ENCODE measurements at regions not wholly inside any gene's neighbourhood (a gene's known extent, or its start where the extent isn't known, plus 50 kb on each side); places are given as distances from the start of the nearest gene placed in this dataset.

DNA sequence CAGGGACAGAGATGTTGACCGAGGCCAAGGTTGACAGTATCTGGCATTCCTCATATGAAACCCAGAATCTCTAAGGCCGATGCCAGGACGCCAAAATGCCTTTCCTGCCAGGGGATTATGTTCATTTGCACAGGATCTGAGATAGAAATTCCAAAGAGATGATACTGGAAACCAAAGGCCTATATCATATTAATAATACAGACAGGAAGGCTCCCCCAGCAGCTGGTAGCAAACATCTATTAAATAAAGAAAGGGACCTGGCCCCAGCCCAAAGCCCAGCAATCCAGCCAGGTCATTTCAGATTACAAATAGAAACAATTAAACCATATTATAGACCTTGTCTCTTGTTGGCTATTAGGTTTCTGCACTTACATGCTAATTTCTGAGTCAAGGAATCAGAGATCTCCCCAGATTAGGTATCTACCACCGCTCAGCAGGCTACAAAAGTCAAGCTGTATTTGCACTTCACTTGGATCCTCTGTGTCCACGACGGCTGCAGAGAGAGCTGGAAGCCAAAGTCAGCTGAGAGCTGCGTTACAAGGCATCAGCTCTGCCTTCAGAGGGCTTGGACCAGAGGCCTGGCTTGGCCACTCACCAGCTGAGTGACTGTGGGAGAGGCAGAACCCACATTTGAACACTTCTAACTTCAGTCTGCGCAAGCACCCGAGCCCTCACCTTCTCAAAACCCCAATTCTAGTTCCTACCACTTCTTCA, 269.3 kb upstream of the SIX2 start:
- Histone ChIP-seq H3K4me1 (ENCODE audit: control insufficient read depth in 1 of 2, insufficient read depth in 2 of 2, low read length in 2 of 2) (no peaks in the 10 kb centered on the region), H3K4me3 (replicated peaks in 1 of 3; ENCODE audit: low read depth in 2 of 3, low read length in 3 of 3) (no peak overlapping the region), H3K9ac (ENCODE audit: insufficient read depth, low read length, poor library complexity, severe bottlenecking) (no peak overlapping the region), H3K79me2 (ENCODE audit: insufficient read depth, low read length) (no peaks in the 10 kb centered on the region), H2AFZ (ENCODE audit: insufficient read depth, low read depth, low read length, poor library complexity, severe bottlenecking) (no peak overlapping the region), H3K27ac (ENCODE audit: low read depth in 1 of 2, low read length in 2 of 2) (no peak overlapping the region), H4K20me1 (ENCODE audit: insufficient read depth, low read length) (no peaks in the 10 kb centered on the region), H3K27me3 (ENCODE audit: control insufficient read depth in 2 of 2, insufficient read depth in 2 of 2, low read length in 2 of 2) (no peaks in the 10 kb centered on the region), H3K36me3 (replicated peaks in 1 of 2; ENCODE audit: control insufficient read depth in 1 of 2, insufficient read depth in 2 of 2, low read length in 2 of 2) (no peaks in the 10 kb centered on the region), H3K9me3 (replicated peaks in 1 of 2; ENCODE audit: control insufficient read depth in 1 of 2, insufficient read depth in 1 of 2, low read length in 2 of 2) (no peaks in the 10 kb centered on the region), H3K4me2 (replicated peaks; ENCODE audit: extremely low read depth, low read length, poor library complexity, severe bottlenecking) (no peak overlapping the region)
- WGBS (ENCODE audit: insufficient coverage) = 100% methylated on average over 7 of the region's 9 CpGs
- Mint-ChIP-seq H3K27me3 (ENCODE audit: low read depth in 3 of 3) (peaks cover 2 to 9% (median 6%) of the 10 kb centered on the region in 3 donors), H3K36me3 (no peaks in the 10 kb centered on the region), H3K9me3 (peaks cover 0 to 1% (median 0%) of the 10 kb centered on the region in 7 donors), H3K4me3 (no peak overlapping the region), H3K27ac (no peak overlapping the region), H3K4me1 (no peaks in the 10 kb centered on the region)
- intact Hi-C loops (cut with micrococcal nuclease) = no loop called here
- no peak for DNase-seq
- TF ChIP-seq, protein P1, sequence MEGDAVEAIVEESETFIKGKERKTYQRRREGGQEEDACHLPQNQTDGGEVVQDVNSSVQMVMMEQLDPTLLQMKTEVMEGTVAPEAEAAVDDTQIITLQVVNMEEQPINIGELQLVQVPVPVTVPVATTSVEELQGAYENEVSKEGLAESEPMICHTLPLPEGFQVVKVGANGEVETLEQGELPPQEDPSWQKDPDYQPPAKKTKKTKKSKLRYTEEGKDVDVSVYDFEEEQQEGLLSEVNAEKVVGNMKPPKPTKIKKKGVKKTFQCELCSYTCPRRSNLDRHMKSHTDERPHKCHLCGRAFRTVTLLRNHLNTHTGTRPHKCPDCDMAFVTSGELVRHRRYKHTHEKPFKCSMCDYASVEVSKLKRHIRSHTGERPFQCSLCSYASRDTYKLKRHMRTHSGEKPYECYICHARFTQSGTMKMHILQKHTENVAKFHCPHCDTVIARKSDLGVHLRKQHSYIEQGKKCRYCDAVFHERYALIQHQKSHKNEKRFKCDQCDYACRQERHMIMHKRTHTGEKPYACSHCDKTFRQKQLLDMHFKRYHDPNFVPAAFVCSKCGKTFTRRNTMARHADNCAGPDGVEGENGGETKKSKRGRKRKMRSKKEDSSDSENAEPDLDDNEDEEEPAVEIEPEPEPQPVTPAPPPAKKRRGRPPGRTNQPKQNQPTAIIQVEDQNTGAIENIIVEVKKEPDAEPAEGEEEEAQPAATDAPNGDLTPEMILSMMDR (IDR thresholded peaks at IDR 0.05) = no peak

DNA sequence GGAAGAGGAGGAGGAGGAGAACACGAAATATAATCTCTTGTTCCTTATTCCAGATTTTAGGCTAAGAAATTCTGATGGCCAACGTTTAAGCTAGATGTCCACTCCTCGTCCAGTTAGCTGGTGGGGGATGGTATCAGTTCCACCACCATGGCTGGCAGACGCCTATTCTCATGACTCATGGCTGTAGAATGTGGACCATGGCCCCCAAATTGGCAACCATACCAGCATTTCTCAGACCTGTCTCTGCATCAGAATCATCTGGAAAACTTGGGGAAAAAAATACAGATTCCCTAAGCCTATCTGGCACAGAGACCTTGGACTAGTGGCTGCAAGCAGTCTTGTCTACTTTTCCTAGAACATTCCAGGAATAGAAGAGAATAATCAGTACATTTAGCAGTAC, 267.7 kb upstream of the SIX2 start:
- Mint-ChIP-seq H3K4me3 (no peak overlapping the region), H3K36me3 (no peaks in the 10 kb centered on the region), H3K9me3 (peaks cover 0 to 1% (median 0%) of the 10 kb centered on the region in 7 donors), H3K4me1 (no peaks in the 10 kb centered on the region), H3K27ac (no peak overlapping the region), H3K27me3 (ENCODE audit: low read depth in 3 of 3) (peaks cover 0 to 8% (median 6%) of the 10 kb centered on the region in 3 donors)
- Histone ChIP-seq H3K79me2 (ENCODE audit: insufficient read depth, low read length) (no peaks in the 10 kb centered on the region), H3K27me3 (ENCODE audit: control insufficient read depth in 2 of 2, insufficient read depth in 2 of 2, low read length in 2 of 2) (no peaks in the 10 kb centered on the region), H3K4me2 (replicated peaks; ENCODE audit: extremely low read depth, low read length, poor library complexity, severe bottlenecking) (no peak overlapping the region), H3K4me1 (ENCODE audit: control insufficient read depth in 1 of 2, insufficient read depth in 2 of 2, low read length in 2 of 2) (no peaks in the 10 kb centered on the region), H4K20me1 (ENCODE audit: insufficient read depth, low read length) (no peaks in the 10 kb centered on the region), H3K4me3 (replicated peaks in 1 of 3; ENCODE audit: low read depth in 2 of 3, low read length in 3 of 3) (no peak overlapping the region), H3K27ac (ENCODE audit: low read depth in 1 of 2, low read length in 2 of 2) (no peak overlapping the region), H3K36me3 (replicated peaks in 1 of 2; ENCODE audit: control insufficient read depth in 1 of 2, insufficient read depth in 2 of 2, low read length in 2 of 2) (no peaks in the 10 kb centered on the region), H3K9ac (ENCODE audit: insufficient read depth, low read length, poor library complexity, severe bottlenecking) (no peak overlapping the region), H3K9me3 (replicated peaks in 1 of 2; ENCODE audit: control insufficient read depth in 1 of 2, insufficient read depth in 1 of 2, low read length in 2 of 2) (no peaks in the 10 kb centered on the region), H2AFZ (ENCODE audit: insufficient read depth, low read depth, low read length, poor library complexity, severe bottlenecking) (no peak overlapping the region)
- intact Hi-C loops (cut with micrococcal nuclease) = no loop called here
- no peak for DNase-seq
- 100% methylated on average over 2 of the region's 4 CpGs for WGBS (ENCODE audit: insufficient coverage)
- TF ChIP-seq, protein P1 (IDR thresholded peaks at IDR 0.05) = no peak

Measured in CD14-positive monocyte (primary cell).